GM19328 (cell line): ENCODE measurements at regions not wholly inside any gene's neighbourhood (a gene's known extent, or its start where the extent isn't known, plus 50 kb on each side); places are given as distances from the start of the nearest gene placed in this dataset.

ENCODE experiments used
- ATAC-seq: cut with Tn5 transposase; IDR thresholded peaks from one replicate; pipeline ENCODE4 v1.9.1; 2021; ENCODE audit warnings: mild to moderate bottlenecking, moderate library complexity; ENCODE audit not compliant: unreplicated experiment

- ATAC-seq: no peak
Measured at GRCh38 chr6:91173651-91174050, 586.8 kb upstream of the MAP3K7 start.

GRCh38 chr6:91173186-91173585 lies 586.3 kb upstream of the MAP3K7 start:
- ATAC-seq: no peak

- no peak for ATAC-seq
Measured at GRCh38 chr6:91171754-91172462, 585.0 kb upstream of the MAP3K7 start.

- no peak for ATAC-seq
Measured at GRCh38 chr6:91167846-91168245, 581.0 kb upstream of the MAP3K7 start.

GRCh38 chr6:91166271-91167046 lies 579.6 kb upstream of the MAP3K7 start:
- no peak for ATAC-seq

- ATAC-seq: no peak
Measured at GRCh38 chr6:91164105-91164504, 577.2 kb upstream of the MAP3K7 start.

GRCh38 chr6:91161246-91161645 lies 574.4 kb upstream of the MAP3K7 start:
- ATAC-seq: no peak

GRCh38 chr6:91155129-91155785 lies 568.4 kb upstream of the MAP3K7 start:
- ATAC-seq: no peak

- no peak for ATAC-seq
Measured at GRCh38 chr6:91152824-91153223, 566.0 kb upstream of the MAP3K7 start.

- ATAC-seq: no peak
Measured at GRCh38 chr6:91149956-91150705, 563.3 kb upstream of the MAP3K7 start.

GRCh38 chr6:91149246-91149955 lies 562.5 kb upstream of the MAP3K7 start:
- no peak for ATAC-seq

- no peak for ATAC-seq
Measured at GRCh38 chr6:91144126-91144525, 557.3 kb upstream of the MAP3K7 start.

GRCh38 chr6:91142154-91142553 lies 555.3 kb upstream of the MAP3K7 start:
- ATAC-seq: no peak

GRCh38 chr6:91141346-91141745 lies 554.5 kb upstream of the MAP3K7 start:
- no peak for ATAC-seq

GRCh38 chr6:91140449-91140848 lies 553.6 kb upstream of the MAP3K7 start:
- no peak for ATAC-seq

- no peak for ATAC-seq
Measured at GRCh38 chr6:91137286-91137685, 550.4 kb upstream of the MAP3K7 start.

- no peak for ATAC-seq
Measured at GRCh38 chr6:91135406-91136103, 548.7 kb upstream of the MAP3K7 start.

GRCh38 chr6:91132461-91132860 lies 545.6 kb upstream of the MAP3K7 start:
- ATAC-seq: no peak

- no peak for ATAC-seq
Measured at GRCh38 chr6:91130126-91130525, 543.3 kb upstream of the MAP3K7 start.

- ATAC-seq: no peak
Measured at GRCh38 chr6:91127752-91128151, 540.9 kb upstream of the MAP3K7 start.
